CMK (cell line): ENCODE measurements at regions not wholly inside any gene's neighbourhood (a gene's known extent, or its start where the extent isn't known, plus 50 kb on each side); places are given as distances from the start of the nearest gene placed in this dataset.

Experiments
- DNase-seq: peaks from one replicate; pipeline ENCODE4 v3.0.0-alpha.2; 2010; ENCODE audit warnings: low read depth

- DNase-seq = no peak
These were observed 108.0 kb downstream of the DIPK2A start for GRCh38 chr3:144079634-144080033.

GRCh38 chr3:144084929-144085328 lies 113.3 kb downstream of the DIPK2A start:
- no peak for DNase-seq

- DNase-seq = no peak
These were observed 114.3 kb downstream of the DIPK2A start for GRCh38 chr3:144085964-144086363.

GRCh38 chr3:144096016-144096415 lies 124.4 kb downstream of the DIPK2A start:
- no peak for DNase-seq

GRCh38 chr3:144097163-144097562 lies 125.5 kb downstream of the DIPK2A start:
- no peak for DNase-seq

- no peak for DNase-seq
These were observed 127.1 kb downstream of the DIPK2A start for GRCh38 chr3:144098691-144099090.

- no peak for DNase-seq
These were observed 130.8 kb downstream of the DIPK2A start for GRCh38 chr3:144102421-144102820.

- DNase-seq = no peak
These were observed 132.6 kb downstream of the DIPK2A start for GRCh38 chr3:144104186-144104585.

GRCh38 chr3:144104679-144105078 lies 133.1 kb downstream of the DIPK2A start:
- no peak for DNase-seq

GRCh38 chr3:144105542-144105941 lies 133.9 kb downstream of the DIPK2A start:
- no peak for DNase-seq

- DNase-seq = peak; percentile 79
These were observed 135.3 kb downstream of the DIPK2A start for GRCh38 chr3:144106970-144107369.

GRCh38 chr3:144107923-144108322 lies 136.3 kb downstream of the DIPK2A start:
- no peak for DNase-seq

GRCh38 chr3:144109944-144110343 lies 138.3 kb downstream of the DIPK2A start:
- no peak for DNase-seq

- no peak for DNase-seq
These were observed 140.4 kb downstream of the DIPK2A start for GRCh38 chr3:144112036-144112435.

GRCh38 chr3:144112437-144112836 lies 140.8 kb downstream of the DIPK2A start:
- DNase-seq = no peak

GRCh38 chr3:144114767-144115166 lies 143.1 kb downstream of the DIPK2A start:
- no peak for DNase-seq

- DNase-seq = no peak
These were observed 148.0 kb downstream of the DIPK2A start for GRCh38 chr3:144119633-144120032.

- no peak for DNase-seq
These were observed 150.0 kb downstream of the DIPK2A start for GRCh38 chr3:144121661-144122060.

GRCh38 chr3:144127014-144127413 lies 155.4 kb downstream of the DIPK2A start:
- no peak for DNase-seq

- no peak for DNase-seq
These were observed 156.1 kb downstream of the DIPK2A start for GRCh38 chr3:144127700-144128099.

- no peak for DNase-seq
These were observed 156.7 kb downstream of the DIPK2A start for GRCh38 chr3:144128108-144128892.

GRCh38 chr3:144129536-144130214 lies 158.1 kb downstream of the DIPK2A start:
- no peak for DNase-seq

GRCh38 chr3:144141074-144141473 lies 169.5 kb downstream of the DIPK2A start:
- DNase-seq = no peak

GRCh38 chr3:144141496-144141895 lies 169.9 kb downstream of the DIPK2A start:
- no peak for DNase-seq
